Heart right ventricle (tissue), 16 donors: ENCODE measurements at regions not wholly inside any gene's neighbourhood (a gene's known extent, or its start where the extent isn't known, plus 50 kb on each side); places are given as distances from the start of the nearest gene placed in this dataset.

ENCODE experiments used
- ATAC-seq, 8 donors: fragments of 200-7000 bp; cut with Tn5 transposase; one replicate each; pipeline ENCODE4 v1.9.1; 2020; ENCODE audit warnings: mild to moderate bottlenecking in 8 of 8, moderate library complexity in 8 of 8, moderate number of reproducible peaks in 1 of 8
- DNase-seq, 2 donors: peaks; one replicate each; pipeline ENCODE4 v3.0.0-alpha.2; 2020
- H3K27ac ChIP-seq, 10 donors: fragments of 200-600 bp; sonication (generic) in 2 of 10; one replicate each; pipeline versions ENCODE4 v1.5.0 to v1.8.0; 2020 to 2022; ENCODE audit warnings: mild to moderate bottlenecking in 3 of 10
- H3K27me3 ChIP-seq, 7 donors: fragments of 200-600 bp; one replicate each; pipeline ENCODE4 v1.8.0; 2021 to 2022; ENCODE audit warnings: mild to moderate bottlenecking in 2 of 7
- H3K36me3 ChIP-seq, 9 donors: fragments of 200-600 bp; sonication (generic) in 1 of 9; one replicate each; pipeline versions ENCODE4 v1.5.0 to v1.8.0; 2020 to 2022; ENCODE audit warnings: mild to moderate bottlenecking in 2 of 9
- H3K4me1 ChIP-seq, 9 donors: fragments of 200-600 bp; sonication (generic) in 1 of 9; one replicate each; pipeline versions ENCODE4 v1.5.0 to v1.8.0; 2020 to 2022; ENCODE audit warnings: mild to moderate bottlenecking in 4 of 9
- H3K4me3 ChIP-seq, 10 donors: fragments of 200-600 bp; sonication (generic) in 2 of 10; one replicate each; pipeline versions ENCODE4 v1.5.0 to v1.8.0; 2020 to 2022; ENCODE audit warnings: mild to moderate bottlenecking in 7 of 10, moderate library complexity in 2 of 10
- H3K9me3 ChIP-seq, 11 donors: fragments of 200-600 bp in 10 of 11; sonication (generic) in 2 of 11; one replicate each; pipeline versions ENCODE4 v1.5.0 to v1.8.0; 2013 to 2022; ENCODE audit warnings: mild to moderate bottlenecking in 2 of 11, control low read depth in 1 of 11, moderate library complexity in 1 of 11
- CTCF ChIP-seq, 9 donors: fragments of 200-600 bp; sonication (generic) in 2 of 9; IDR thresholded peaks; one replicate each; pipeline versions ENCODE4 v1.5.0 to v1.8.0; 2021 to 2022; ENCODE audit warnings: antibody characterized with exemption in 9 of 9, mild to moderate bottlenecking in 5 of 9, moderate library complexity in 1 of 9
- WGBS, 2 donors: extraction: QIAGEN DNeasy Blood & Tissue Kit; methylation state at CpG; one replicate each; pipeline ENCODE4 v1.1.7; 2013; ENCODE audit warnings: inconsistent platforms in 1 of 2; 5-methylcytosine and 5-hydroxymethylcytosine counted together
- intact Hi-C, 10 donors: fragments of 100-400 bp; cut with DNase I; formaldehyde crosslinking; loops; one replicate each; pipeline versions ENCODE4 v1.11.1 to v1.14.2; 2022
- donor health status: Arrhythmogenic right ventricular cardiomyopathy.
- donor health status: ischemic (EF 13 %, LVEDD 7.1; RV severe dilation, severe dysfunction).
- donor health status: healthy with polysubstance abuse.
- donor health status: DM: no; HTN: yes; CAD: no.
- donor health status: DM: no; HTN: no; CAD: no.
- donor health status: ischemic (EF 25% LVEDD 6.9; RV normal size, moderate dysfunction).
- donor health status: ischemic (EF 25% LVEDD 5.7; RV mildly dilated, moderate dysfunction).
- donor health status: healthy.
- donor health status: DM: yes; HTN: yes; CAD: no.
- donor health status: Ischemic cardiomyopathy.
- donor health status: ischemic (EF 35%, LVEDD 5.7; RV mildly dilated, moderate dysfunction).
- donor health status: nonischemic (EF 11% LVEDD 7.7; RV severe dilation, severe dysfunction).
- donor health status: DM: yes; HTN: yes; CAD: no.
- donor health status: PGD.
- donor health status: ischemic (EF 29% LVEDD 5.4; RV normal size, mild dysfunction).
- donor health status: nonischemic (EF 23%, LVEDD 6.1; RV moderate dilation, normal function).

DNA sequence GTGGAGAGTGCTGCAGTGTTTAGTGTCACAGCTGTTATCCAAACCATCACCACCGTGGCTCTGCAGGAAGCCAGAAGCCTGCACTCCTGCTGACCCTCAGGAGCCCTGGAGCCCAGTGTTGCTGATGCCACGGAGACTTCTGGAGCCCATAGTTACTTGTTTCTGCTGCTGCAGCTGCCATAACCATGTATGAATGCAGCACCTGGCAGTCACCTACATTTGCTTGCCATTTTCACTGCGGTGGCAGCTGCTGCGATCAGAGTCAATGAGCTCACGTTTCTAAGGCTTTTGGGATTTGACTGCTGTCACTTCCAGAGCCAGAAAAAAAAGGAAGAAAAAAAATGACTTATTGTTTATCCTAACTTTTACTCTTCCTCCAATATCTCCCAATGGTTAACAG is 299.2 kb upstream of the THRB start:
- 52 to 58% methylated on average over 5 of the region's 5 CpGs for WGBS, 2 donors
- no peak for TF ChIP-seq CTCF (IDR thresholded peaks at IDR 0.05)
- Histone ChIP-seq H3K4me3 (no peak overlapping the region), H3K27ac (no peak overlapping the region), H3K36me3 (no peaks in the 10 kb centered on the region), H3K27me3 (peaks cover 0 to 7% (median 0%) of the 10 kb centered on the region in 7 donors), H3K9me3 (no peaks in the 10 kb centered on the region), H3K4me1 (no peaks in the 10 kb centered on the region)
- DNase-seq (no peak), ATAC-seq (no peak)
- intact Hi-C loops: no loop called here

DNA sequence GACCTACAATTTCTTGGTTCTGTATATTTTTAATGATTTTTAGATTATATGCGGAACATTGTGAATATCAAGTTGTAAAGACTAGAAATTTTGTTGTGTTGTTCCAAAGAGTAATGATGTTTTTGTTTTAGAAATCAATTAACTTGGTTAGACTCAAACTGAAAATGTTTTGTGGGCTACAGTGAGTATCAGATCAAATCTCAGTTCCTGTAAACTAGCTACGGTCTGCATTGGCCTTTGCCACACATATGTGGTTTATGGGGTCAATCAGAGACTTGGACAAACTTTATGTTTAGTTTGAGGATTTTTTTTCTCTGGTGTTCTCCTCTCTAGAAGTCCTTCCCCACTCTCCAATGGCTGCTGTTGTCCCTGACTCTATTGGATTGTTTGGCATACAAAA is 308.0 kb upstream of the THRB start:
- no peaks in the 10 kb centered on the region for H3K4me1 ChIP-seq
- H3K27ac ChIP-seq: no peak overlapping the region
- no peak overlapping the region for H3K4me3 ChIP-seq
- no peak for ATAC-seq
- peaks cover 0 to 7% (median 0%) of the 10 kb centered on the region in 7 donors for H3K27me3 ChIP-seq
- intact Hi-C loops: no loop called here
- no peak for TF ChIP-seq CTCF (IDR thresholded peaks at IDR 0.05)
- no peaks in the 10 kb centered on the region for H3K9me3 ChIP-seq
- no peak for DNase-seq
- no peaks in the 10 kb centered on the region for H3K36me3 ChIP-seq
- 80 to 91% methylated on average over 2 of the region's 2 CpGs for WGBS, 2 donors

DNA sequence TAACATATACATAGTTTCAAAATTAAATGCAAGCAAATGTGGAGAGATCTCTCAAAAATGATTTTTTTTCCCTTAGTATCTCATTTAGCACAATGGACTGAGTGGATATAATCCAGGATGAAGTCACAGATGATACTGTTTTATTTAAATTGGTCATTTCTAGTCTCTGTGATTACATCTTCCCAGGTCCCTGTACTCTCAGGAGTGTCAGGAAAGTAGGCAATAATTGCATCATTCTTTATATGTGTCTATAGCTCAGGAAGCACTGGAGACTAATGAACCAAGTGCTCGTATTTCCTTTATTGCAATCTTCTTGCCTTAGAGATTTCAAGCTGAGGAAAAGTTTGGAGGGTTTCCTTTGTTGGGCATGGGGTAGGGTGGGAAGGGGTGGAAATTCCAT is 309.4 kb upstream of the THRB start:
- H3K27ac ChIP-seq: no peak overlapping the region

GRCh38 chr3:24810881-24811280 is 316.2 kb upstream of the THRB start:
- DNase-seq (no peak), ATAC-seq (no peak)
- 20 to 21% methylated on average over 5 of the region's 5 CpGs for WGBS, 2 donors
- no peak for TF ChIP-seq CTCF (IDR thresholded peaks at IDR 0.05)
- intact Hi-C loops: no loop called here
- no peak overlapping the region for H3K4me3 ChIP-seq
- H3K36me3 ChIP-seq: no peaks in the 10 kb centered on the region
- H3K4me1 ChIP-seq: peaks cover 0 to 7% (median 0%) of the 10 kb centered on the region in 9 donors
- no peaks in the 10 kb centered on the region for H3K9me3 ChIP-seq
- H3K27me3 ChIP-seq: no peaks in the 10 kb centered on the region
- H3K27ac ChIP-seq: no peak overlapping the region

More for the DNA sequence above, 309.4 kb upstream of the THRB start:
- Histone ChIP-seq H3K9me3 (no peaks in the 10 kb centered on the region), H3K4me1 (no peaks in the 10 kb centered on the region), H3K27me3 (no peaks in the 10 kb centered on the region), H3K36me3 (no peaks in the 10 kb centered on the region), H3K4me3 (no peak overlapping the region)
- TF ChIP-seq CTCF (IDR thresholded peaks at IDR 0.05): no peak
- no peak for ATAC-seq
- intact Hi-C loops: no loop called here
- WGBS, 2 donors: 84 to 87% methylated on average over 1 of the region's 1 CpG
- DNase-seq: no peak

GRCh38 chr3:24812116-24812515 is 317.5 kb upstream of the THRB start:
- H3K27me3 ChIP-seq: no peaks in the 10 kb centered on the region
- TF ChIP-seq CTCF (IDR thresholded peaks at IDR 0.05): no peak
- intact Hi-C loops: no loop called here
- 56 to 67% methylated on average over 1 of the region's 1 CpG for WGBS, 2 donors
- peaks cover 0 to 7% (median 0%) of the 10 kb centered on the region in 9 donors for H3K4me1 ChIP-seq
- DNase-seq (no peak), ATAC-seq (no peak)
- no peaks in the 10 kb centered on the region for H3K36me3 ChIP-seq
- no peak overlapping the region for H3K4me3 ChIP-seq
- H3K27ac ChIP-seq: no peak overlapping the region
- H3K9me3 ChIP-seq: no peaks in the 10 kb centered on the region
